ENCODE measurements at regions not wholly inside any gene's neighbourhood (a gene's known extent, or its start where the extent isn't known, plus 50 kb on each side); places are given as distances from the start of the nearest gene placed in this dataset.

DNA sequence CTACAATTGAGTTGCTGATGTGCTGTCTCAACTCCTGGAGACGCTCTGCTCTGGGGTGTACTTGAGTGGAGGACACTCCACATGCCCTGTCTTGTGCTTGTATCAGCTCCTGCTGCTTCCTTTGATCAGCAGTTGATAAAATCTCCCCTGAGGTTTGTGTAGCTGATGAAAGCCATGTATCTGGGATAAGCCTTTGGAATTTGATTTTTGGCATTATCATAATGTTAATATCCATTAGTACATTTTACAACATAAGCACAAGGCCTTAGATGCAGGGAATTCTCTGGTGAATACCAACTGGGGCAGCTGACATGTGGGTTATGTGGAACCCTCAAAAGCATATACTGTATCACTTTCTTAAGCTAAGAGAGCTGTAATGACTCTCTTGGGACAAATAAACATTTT lies 222.7 kb upstream of the ITGA4 start:
- TF ChIP-seq, protein P1, sequence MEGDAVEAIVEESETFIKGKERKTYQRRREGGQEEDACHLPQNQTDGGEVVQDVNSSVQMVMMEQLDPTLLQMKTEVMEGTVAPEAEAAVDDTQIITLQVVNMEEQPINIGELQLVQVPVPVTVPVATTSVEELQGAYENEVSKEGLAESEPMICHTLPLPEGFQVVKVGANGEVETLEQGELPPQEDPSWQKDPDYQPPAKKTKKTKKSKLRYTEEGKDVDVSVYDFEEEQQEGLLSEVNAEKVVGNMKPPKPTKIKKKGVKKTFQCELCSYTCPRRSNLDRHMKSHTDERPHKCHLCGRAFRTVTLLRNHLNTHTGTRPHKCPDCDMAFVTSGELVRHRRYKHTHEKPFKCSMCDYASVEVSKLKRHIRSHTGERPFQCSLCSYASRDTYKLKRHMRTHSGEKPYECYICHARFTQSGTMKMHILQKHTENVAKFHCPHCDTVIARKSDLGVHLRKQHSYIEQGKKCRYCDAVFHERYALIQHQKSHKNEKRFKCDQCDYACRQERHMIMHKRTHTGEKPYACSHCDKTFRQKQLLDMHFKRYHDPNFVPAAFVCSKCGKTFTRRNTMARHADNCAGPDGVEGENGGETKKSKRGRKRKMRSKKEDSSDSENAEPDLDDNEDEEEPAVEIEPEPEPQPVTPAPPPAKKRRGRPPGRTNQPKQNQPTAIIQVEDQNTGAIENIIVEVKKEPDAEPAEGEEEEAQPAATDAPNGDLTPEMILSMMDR (IDR thresholded peaks at IDR 0.05) = no peak

DNA sequence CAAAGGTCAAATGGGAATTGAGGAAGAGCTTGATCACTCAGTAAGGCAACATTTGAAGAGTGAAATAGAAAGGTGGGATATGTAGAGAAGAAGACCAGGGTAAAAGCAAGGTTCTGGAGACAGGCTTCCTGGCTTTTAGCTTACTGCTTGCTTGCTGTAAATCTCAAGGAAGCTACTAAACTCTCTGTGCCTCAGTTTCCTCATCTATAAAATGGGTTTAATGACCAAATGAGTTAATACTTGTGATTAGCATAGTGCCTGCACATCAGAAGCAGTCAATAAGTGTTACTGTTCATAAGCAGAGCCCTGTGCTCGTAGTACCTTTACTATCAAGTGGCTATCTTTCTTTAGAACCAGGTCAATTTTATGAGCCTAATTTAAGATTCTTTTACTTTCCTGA lies 222.2 kb upstream of the ITGA4 start:
- TF ChIP-seq, protein P1 (IDR thresholded peaks at IDR 0.05) = no peak

DNA sequence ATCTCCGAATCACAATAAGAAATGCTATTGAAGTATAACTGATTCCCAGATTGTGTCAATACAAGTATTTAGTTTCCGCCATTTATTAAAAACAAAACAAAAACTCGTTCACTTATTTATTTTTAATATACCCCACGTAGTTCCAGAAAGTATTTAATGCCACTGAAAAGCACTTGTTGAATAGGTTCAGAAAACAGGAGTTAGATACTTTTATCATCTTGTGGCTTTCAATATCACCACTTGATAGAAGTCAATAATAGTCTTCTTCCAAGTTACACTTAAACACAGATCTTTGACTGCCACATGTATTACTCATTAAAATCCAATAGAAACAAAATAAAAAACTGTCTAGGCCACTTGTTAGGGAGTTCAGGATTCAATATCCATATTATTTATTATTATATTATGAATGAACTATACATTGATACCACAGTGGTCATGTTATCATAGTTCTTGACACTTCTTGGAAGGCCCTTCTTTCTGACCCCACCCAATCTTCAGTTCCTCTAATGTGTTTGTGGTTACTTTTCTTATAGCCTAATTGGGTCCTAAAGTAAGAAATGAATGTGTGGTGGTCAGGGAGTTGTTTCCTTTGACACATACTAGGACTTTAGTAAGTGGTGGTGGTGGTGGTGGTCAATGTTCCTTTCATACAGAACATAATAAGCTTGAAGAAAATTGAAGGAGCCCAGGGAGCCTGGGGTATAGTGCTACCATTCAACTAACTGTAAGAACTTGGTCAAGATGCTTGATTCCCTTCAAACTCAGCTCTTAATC lies 221.3 kb upstream of the ITGA4 start:
- TF ChIP-seq, protein P1 (IDR thresholded peaks at IDR 0.05) = no peak

DNA sequence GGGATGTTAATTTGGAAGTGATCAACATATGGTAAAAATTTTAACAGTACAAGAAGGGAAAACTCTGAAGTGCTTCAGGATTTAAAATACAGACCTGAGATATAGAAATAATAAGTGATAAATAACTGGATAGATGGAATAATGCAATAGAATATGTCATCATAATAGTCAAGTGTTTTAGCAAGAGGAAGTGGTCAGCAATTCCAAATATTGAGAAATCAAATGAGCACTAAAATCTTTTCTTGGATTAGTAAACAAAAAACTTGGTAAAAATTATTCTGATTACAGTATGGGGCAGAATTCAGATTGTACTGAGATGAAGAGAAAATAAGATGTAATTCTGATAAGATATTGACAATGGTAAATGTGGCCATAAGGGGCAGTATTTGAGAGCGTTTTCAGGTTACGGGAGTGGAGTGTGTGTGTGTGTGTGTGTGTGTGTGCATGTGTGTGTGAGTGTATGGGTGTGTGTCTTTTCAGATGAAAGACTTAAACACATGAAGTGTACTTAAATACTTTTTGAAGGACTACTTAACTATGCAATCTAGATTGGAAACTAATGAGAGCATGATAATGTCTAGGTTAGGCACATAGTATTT lies 217.9 kb upstream of the ITGA4 start:
- TF ChIP-seq, protein P1 (IDR thresholded peaks at IDR 0.05) = no peak

DNA sequence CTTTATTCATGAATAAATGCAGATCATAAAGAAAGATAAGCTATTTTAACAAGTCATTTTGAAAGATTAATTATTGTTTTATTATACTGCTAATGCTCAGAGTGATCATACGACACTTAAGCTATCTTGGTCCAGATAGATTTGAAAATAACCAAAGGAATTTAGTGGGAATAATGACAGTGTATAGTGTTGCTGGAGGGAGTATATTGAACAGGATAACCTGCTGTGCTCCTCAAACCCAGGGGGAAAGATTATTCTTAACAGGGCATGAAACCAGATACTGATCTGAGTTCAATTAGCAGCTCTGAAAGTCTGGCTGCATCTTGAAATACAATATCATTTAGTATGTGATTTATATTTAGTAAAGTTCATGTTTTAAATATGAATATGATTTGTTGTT lies 216.3 kb upstream of the ITGA4 start:
- TF ChIP-seq, protein P1 (IDR thresholded peaks at IDR 0.05) = no peak

DNA sequence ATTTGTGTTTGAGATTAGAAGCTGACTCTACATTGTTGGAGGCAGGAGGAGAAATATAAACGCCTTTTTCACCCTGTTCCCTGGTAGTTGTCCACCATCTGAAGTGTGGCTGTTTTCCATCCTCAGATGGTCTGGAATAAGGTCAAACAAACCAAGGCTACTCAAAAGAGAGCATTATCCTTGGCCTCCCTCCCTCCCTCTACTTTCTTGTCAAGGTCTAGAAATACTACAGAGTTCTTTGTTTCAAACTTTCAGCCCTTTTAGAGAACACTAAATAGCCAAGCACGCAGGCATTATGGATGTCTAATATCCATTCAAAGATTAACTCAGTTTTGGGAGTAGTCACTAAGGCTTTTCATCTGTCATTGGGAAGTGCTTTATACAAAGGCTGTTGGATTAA lies 215.8 kb upstream of the ITGA4 start:
- TF ChIP-seq, protein P1 (IDR thresholded peaks at IDR 0.05) = no peak

DNA sequence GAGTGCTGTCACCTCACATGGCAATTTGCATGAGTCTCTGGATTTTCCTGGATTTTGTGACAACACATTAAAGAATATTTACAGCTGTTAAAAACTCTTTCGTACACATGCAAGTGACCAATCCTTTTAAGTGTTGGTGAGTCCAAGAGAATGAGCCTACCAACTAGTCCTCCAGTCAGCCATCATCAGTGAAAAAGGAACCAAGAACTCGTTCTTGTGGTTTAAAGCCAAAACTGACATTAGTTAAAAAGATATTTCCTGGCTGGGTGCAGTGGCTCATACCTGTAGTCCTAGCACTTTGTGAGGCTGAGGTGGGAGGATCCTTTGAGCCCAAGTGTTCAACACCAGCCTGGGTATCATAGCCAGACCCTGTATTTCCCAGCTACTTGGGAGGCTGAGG lies 215.4 kb upstream of the ITGA4 start:
- TF ChIP-seq, protein P1 (IDR thresholded peaks at IDR 0.05) = no peak

Measured in LNCAP (cell line).